ENCODE measurements at regions not wholly inside any gene's neighbourhood (a gene's known extent, or its start where the extent isn't known, plus 50 kb on each side); places are given as distances from the start of the nearest gene placed in this dataset.

- TF ChIP-seq CTCF (IDR thresholded peaks at IDR 0.05; ENCODE audit: low read depth, low read length, missing input control), result no peak
- no peak for TF ChIP-seq SP1 (IDR thresholded peaks at IDR 0.05)
- no peak for TF ChIP-seq RAD21 (IDR thresholded peaks at IDR 0.05)
- TF ChIP-seq REST (IDR thresholded peaks at IDR 0.05), result no peak
- no peak for TF ChIP-seq MAX (IDR thresholded peaks at IDR 0.05)
- TF ChIP-seq FOXA1 (IDR thresholded peaks at IDR 0.05), result no peak
- no peak for TF ChIP-seq YY1 (IDR thresholded peaks at IDR 0.05)
- no peak for TF ChIP-seq RXRA (IDR thresholded peaks at IDR 0.05)
- TF ChIP-seq TAF1 (conservative IDR thresholded peaks at IDR 0.05), result no peak
- TF ChIP-seq ATF3 (IDR thresholded peaks at IDR 0.05), result no peak
- TF ChIP-seq GABPA (IDR thresholded peaks at IDR 0.05 in 1 of 2, conservative IDR thresholded peaks at IDR 0.05 in 1 of 2), result no peak
- TF ChIP-seq JUND (IDR thresholded peaks at IDR 0.05), result no peak
- no peak for TF ChIP-seq EGR1 (IDR thresholded peaks at IDR 0.05; ENCODE audit: low read depth in 2 of 2)
- TF ChIP-seq HNF4G (IDR thresholded peaks at IDR 0.05), result no peak
These were observed 161.5 kb upstream of the BLID start for GRCh38 chr11:122277493-122277892.
